HT1080 (cell line): ENCODE measurements at regions not wholly inside any gene's neighbourhood (a gene's known extent, or its start where the extent isn't known, plus 50 kb on each side); places are given as distances from the start of the nearest gene placed in this dataset.
"Not testable (repeated sequence)": the region's sequence is repeated elsewhere in the genome, so short reads cannot be mapped to it uniquely, and the experiment has no call there.

ENCODE experiments used
- DNase-seq: peaks from one replicate; pipeline ENCODE4 v3.0.0-alpha.2; 2015; ENCODE audit warnings: low read depth

DNA sequence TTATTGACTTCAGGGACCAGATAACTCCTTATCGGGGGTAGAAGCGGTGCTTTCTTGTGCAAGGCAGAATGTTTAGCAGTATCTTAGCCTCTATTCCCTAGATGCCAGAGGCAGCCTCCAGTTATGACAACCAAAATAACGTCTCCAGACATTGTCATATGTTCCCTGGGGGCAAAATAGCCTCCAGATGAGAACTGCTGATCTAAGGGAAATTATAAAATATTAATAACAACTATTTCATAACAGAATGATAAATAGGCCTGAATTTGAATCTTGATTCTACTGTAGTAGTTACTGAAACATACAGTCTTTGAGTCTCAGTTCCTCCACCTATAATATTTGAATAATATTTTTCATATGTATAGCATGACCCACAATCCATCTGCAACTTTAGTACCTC, 1431.3 kb downstream of the ZPLD1 start:
- no peak for DNase-seq

DNA sequence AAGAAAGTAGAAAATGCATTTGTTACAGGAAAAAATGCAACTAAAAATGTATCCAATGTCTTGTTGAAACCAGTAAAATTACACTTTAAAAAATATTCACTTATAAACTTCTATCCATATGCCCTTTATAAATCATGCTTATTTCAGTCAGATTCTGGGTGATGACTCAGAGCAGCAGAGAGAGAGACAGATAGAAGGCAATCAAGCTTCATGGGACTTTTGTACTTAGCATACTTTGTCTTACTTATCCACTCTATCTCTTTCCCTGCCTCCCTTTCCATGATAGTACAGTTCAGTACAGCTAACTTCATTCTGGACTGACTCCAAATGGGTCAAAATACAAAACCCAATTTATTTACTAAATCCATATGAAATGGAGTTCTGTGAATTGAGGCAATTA, 1438.2 kb downstream of the ZPLD1 start:
- DNase-seq = no peak

DNA sequence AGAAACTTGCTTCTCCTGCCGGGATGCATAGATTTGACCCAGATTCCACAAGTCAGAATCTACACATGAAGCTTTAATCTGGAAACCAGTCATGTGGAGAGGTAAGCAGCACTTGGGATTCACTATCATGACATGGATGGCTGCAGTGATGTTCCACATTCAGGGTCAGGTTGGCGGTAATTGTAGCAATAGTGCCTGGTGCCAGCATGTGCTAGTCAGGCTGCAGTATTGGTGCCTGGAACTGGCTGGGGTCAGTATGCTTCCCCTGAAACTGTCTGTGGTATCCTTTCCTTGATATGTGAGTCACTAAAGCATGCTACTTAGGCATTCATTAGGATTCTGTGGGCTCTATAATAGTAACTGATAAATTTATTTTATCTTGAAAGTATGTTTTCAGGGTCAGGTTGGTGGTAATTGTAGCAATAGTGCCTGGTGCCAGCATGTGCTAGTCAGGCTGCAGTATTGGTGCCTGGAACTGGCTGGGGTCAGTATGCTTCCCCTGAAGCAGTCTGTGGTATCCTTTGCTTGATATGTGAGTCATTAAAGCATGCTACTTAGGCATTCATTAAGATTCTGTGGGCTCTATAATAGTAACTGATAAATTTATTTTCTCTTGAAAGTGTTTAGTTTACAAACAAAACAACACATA, 1439.2 kb downstream of the ZPLD1 start:
- DNase-seq = peak; percentile 20

DNA sequence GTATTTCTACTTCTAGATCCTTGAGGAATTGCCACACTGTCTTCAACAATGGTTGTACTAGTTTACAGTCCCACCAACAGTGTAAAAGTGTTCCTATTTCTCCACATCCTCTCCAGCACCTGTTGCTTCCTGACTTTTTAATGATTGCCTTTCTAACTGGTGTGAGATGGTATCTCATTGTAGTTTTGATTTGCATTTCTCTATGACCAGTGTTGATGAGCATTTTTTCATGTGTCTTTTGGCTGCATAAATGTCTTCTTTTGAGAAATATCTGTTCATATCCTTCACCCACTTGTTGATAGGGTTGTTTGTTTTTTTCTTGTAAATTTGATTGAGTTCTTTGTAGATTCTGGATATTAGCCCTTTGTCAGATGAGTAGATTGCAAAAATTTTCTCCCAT, 1447.0 kb downstream of the ZPLD1 start:
- not testable (repeated sequence) for DNase-seq

DNA sequence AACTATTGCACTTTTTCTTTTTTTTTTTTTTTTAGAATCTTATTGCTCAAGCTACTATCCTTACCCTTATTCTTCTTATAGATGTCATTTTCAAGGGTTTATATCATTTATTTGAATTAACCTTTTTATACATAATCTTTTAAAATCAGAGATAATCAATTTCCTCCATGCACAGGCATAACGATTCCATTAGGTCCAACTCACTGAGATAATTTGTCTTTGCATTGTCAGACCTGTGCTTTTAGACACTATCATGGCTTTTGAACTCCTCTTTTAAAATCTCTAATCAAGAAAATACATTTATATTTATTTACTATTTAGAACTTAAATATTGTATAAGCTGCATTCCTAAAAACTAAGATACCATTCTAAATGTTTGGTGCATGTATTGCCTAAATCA, 1454.9 kb downstream of the ZPLD1 start:
- DNase-seq = no peak

DNA sequence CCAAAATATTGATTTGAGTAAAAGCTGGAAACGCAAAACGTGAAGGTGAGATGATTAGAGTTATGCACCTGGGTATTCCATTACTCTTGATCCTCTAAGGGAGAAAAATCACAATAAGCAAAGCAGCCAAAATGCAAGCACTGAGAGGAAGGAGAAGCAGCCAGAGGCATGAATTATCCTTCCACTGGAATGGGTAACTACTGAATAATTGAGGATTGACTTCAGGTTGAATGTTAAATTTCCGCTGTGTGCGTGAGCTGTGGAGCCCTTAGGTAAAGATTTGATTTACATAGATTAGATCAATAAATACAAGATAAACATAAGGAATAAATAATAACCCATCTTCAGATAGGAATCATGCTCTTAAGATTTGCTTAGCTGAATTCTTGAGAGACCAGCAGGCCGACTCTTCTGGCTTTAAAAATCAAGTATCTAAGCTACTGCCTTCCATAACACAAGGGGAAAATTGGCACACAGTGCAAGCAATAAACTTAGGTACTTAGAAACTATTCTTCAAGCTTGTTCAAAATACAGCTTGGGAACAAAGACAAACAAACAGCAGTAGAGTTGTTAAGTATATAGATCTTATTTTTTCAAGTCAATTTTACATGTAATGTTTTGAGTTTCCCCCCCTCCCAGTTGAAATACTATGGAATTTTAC, 1459.5 kb downstream of the ZPLD1 start:
- no peak for DNase-seq

DNA sequence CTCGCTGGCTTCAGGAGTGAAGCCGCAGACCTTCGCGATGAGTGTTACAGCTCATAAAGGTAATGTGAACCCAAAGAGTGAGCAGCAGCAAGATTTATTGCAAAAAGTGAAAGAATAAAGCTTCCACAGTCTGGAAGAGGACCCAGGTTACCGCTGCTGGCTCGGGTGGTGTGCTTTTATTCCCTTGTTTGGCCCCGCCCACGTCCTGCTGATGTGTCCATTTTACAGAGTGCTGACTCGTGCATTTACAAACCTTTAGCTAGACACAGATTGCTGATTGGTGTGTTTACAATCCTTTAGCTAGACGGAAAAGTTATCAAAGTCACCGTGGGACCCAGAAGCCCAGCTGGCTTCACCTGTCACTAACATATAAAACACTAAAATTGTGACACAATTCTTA, 1464.5 kb downstream of the ZPLD1 start:
- DNase-seq = no peak

DNA sequence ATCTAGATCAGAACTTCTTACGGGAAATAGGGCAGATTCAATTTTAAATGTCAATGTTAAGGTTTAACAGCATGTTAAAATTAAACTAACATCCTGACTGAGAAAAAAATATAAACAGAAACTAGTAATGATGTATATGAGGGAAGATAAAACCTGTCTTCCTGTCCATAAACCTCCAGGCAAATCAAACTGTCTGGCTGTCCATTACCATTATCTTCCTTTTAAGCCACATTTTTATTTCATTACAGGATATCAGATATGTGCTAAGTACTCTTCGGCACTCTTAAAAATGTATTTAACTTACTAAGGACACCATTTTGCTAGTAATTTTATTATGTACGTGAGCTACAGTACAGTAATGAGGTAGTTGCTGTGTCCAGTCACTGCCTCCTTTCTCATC, 1461.7 kb upstream of the ALCAM start:
- no peak for DNase-seq

DNA sequence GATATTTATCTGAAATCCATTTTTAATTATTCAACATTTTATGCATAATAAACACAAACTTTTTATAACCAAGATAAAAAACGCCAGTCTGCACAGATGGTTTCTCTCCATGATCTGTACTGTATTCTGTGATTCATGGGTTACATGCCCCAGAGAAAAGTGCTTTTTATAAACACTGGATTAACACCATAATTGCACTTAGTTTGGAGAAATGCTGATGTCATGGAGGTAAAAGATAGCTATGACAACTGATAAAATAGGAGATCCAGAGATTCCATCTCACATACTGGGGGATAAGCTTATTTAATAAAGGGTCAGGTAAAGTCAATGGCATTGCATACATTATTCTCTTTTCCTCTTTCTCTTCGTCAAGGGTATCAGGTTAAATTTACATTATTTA, 1460.4 kb upstream of the ALCAM start:
- no peak for DNase-seq

DNA sequence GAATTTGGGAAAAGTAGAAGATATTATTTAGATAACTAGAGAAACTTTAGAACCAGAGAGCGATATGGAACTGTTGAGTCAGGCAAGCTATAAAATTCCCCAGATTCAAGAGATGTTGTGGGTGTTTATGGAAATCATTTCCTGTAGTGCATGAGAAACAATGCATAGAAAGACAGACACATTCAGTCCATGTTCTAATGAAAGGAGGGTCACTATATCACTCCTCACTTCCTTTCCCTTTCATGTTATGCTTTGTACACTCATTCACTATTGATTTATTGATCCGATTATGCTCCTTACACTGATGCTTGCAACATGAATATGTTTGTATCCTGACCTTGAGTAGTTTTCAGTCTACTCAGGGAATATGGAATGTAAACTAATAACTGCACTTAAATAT, 1459.9 kb upstream of the ALCAM start:
- peak; percentile 11 for DNase-seq

DNA sequence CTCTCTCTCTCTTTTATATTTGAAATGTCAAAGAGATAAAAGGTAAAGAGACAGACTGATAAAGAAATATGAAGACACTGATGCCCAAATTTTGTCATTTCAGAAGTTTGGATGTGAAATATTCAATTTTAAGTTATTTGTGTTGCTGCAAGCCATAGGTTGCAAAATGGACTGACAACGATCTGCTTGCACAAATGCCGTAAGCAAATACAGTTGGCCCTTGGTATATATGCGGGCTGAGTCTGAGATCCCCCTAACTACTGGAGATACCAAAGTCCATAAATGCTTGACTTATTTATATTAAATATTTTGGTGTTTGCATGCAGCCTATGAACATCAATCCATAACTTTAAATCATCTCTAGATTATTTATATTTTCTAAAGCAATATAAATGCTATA, 1459.1 kb upstream of the ALCAM start:
- no peak for DNase-seq

DNA sequence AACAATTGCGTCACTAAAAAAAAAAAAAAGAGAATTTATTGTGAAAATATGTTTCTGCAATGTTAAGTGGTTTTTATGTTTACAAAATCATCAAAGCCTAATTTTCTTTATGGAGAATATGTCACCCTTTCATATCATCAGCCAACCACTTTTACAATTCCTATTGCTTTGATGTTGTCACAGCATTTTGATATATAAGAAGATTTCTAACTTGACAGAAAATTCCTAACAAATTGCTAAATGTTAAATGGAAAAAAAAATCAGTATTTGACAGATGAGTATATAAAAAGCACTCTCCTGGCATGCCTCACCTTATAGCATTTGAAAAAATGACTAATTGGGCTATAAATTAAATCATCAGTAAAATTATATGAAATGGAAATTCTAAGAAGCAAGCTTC, 1457.3 kb upstream of the ALCAM start:
- DNase-seq = no peak

DNA sequence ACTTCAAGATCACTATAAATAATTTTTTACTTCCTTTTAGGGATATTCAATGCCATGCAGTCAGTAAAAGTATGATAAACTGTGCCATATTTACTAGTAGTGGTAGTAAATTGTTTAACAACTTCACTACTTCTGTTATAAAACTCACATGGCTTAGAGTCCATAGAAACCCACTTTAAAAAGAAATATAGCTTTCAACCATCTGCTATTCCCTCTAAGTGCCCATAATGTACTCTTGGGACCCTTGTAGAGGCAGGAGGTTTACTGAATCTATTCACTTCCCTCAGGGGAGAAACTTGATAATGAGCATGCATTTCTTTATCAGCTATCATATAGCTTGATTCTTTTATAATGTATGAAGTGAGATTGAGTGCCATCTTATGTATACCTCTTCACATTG, 1448.4 kb upstream of the ALCAM start:
- no peak for DNase-seq

DNA sequence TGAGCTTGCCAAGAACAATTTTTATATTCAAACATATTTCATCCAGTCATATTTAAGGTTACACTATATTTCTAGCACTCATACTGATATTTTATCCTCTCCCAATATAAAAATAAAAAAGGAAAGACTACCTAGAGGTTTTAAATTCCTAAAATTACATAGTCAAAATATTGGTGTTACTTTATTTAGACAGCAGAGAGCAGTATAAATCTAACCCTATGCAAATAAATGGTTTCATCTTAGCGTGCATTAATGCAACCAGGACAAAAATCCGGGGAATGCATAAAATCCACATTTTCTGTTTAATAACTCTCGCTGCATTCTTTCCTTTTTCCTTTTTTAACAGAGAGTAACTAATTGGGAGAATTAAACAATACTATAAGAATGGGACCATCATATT, 1447.4 kb upstream of the ALCAM start:
- no peak for DNase-seq

DNA sequence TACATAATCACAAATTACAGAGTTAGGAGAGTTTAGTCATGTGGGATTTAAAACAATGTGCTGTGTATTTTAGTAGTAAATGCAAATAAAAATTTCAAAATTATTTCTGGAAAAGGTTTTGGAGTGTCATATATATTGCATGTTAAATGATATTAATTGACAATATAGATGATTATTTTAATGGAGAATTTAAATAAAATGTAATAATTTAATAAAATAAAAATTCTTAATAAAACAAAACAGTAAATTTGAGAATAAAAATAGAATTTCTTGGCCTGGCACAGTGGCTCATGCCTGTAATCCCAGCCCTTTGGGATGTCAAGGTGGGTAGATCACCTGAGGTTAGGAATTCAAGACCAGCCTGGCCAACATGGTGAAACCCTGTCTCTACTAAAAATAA, 1442.8 kb upstream of the ALCAM start:
- no peak for DNase-seq

DNA sequence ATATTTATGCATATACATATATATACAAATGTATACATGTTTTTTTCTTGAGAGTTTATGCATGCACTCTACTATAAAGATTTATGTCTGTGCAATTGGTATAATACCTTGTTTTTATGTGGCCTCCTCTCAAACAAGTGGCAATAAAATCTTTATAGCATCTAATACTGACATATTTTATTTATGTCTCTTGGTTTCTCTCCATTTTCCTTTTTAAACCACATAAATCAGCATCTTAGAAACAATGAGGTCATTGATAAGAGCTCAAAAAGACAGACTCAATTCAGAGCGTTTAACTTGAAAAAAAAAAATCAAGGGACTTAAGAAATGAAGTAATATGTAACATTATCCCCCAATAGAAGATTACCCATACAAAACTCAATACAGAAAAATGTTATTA, 1442.2 kb upstream of the ALCAM start:
- no peak for DNase-seq

DNA sequence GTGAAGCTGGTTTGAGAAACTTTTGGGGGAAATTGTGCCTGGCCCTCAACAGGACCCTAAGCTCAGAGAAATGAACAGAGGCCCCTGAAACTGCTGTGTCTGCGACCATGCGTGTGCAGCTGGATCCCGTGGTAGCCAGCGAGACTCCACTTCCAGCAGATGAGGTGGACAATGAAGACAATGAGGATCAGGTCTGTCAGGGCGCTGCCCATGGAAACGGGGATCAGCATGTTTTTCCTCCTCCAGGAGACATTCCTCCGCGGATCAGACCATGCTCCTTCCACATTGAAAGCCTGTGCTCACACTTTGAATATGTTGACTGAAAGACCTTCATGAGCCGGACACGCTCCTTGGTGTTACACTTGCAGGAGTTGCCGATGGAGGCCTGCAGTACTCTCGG, 1439.8 kb upstream of the ALCAM start:
- no peak for DNase-seq

DNA sequence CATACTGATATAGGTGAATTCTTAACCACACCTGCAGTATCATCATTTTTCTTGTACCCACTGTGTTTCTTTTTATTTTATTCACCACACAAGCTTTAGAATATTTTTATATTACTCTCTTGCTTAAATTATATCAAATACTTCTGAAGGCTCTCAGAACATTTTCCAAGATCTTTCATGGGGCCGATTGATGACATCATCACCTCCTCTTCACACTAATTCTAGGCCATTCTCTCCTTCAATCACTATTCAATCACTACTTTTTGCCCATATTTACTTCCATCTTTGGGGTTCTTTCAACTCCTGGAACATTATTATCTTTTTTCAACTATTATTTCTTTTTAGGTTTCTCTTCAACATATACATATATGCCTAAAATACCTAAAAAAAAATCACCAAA, 1438.8 kb upstream of the ALCAM start:
- DNase-seq = no peak

DNA sequence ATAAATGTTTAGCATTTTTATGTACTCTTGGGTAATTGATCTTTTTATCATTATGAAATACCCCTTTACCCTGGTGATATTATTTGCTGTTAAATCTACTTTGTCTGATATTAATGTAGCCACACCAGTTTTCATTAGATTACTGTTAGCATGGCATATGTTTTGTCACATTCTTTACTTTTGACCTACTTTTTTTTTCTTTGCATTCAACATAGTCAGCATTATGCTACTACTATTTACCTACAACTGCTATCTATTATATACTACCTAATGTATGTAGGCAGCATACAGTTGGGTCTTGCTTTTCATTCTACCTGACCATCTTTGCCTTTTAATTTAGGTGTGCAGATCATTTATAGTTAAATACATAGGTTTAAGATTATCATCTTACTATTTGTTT, 1429.6 kb upstream of the ALCAM start:
- DNase-seq = no peak

DNA sequence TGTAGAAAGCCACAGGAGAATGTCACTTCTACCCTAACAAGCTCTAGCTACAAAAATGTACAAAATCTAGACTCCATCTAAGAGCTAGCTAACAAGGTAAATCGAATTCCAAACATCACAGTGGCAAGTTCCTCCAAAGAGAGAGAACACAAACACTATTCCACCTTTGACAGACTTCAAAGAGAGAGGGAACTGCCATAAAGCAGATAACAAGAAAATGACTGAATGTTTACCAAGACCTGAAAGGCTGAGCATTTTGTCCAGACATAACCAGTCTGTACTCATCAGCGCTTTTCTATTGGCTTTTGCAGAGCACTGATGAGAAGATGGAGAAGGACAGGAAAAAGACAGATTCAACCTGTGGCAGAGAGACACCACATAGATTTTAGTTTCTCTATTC, 1419.6 kb upstream of the ALCAM start:
- DNase-seq = no peak

DNA sequence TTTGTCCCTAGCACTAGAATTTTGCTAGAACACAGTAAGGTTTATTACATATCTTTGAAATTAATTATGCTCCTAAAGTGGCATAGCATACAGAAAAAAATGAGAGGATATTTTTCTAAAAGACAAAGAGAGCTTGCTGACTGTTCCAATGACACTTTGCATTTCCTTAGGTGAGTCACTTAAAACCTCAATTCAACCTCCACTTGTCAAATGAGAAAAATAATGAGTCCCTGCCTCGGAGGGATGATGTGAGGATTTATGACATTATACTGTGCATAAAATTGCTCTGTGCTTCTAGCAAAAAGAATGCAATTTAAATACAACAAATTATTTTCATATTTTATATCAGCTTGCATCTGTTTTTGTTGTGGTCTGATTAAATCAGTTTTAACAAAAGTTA, 1417.0 kb upstream of the ALCAM start:
- peak; percentile 63 for DNase-seq

DNA sequence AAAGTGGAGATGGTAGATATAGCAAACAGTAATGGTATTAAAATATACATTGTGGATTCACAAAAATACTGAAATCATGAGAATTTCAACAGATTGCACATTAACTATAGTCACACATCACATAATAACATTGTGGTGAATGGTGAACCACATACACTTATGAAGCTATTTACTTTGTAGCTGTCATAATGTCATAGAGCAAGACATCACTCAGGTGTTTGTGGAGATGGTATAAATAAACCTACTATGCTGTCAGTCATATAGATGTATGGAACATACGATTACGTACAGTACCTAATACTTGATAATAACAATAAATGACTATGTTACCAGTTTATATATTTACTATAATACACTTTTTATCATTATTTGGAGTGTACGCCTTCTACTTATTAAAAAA, 1416.0 kb upstream of the ALCAM start:
- DNase-seq = no peak

DNA sequence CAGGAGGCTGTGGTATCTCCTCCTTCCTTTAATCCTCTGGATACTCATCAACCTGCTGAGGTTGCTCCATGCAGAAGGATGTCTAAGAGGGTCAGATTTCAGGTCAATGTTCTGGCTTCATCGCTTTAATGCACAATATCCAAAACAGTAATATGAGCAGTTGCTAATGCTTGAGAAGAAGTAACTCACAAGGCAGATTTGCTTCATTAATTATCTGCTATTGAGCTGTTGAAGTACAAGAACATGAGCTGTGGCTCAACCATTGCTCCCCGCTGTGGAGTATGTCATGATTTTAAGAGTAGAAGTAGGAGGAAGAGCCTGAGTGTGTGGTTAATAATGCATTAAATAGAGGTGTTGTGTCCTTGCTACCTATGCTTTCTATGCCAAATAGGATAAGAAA, 1412.9 kb upstream of the ALCAM start:
- no peak for DNase-seq

DNA sequence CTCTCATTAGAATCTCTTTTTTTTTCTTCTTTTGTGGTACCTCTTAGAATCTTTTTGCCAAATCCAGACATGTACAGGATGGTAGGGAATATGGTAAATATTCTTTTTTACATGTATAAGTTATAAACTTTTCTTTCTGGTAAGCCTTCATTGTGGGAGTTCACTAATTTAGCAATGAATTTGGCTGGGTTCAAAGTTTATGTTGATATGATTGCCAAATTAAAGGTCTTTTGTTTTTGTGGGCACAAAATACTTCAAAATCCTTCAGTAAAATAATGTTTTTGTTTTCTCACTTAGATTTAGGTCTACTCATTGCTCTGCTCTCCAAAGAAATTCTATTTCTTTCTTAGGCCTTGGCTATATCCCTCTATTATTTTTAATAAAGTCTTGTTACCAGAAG, 1405.9 kb upstream of the ALCAM start:
- DNase-seq = no peak
